ENCODE measurements at regions not wholly inside any gene's neighbourhood (a gene's known extent, or its start where the extent isn't known, plus 50 kb on each side); places are given as distances from the start of the nearest gene placed in this dataset.
"Not testable (repeated sequence)": the region's sequence is repeated elsewhere in the genome, so short reads cannot be mapped to it uniquely, and the experiment has no call there.

- Mint-ChIP-seq H3K4me3 (no peak overlapping the region), H3K36me3 (ENCODE audit: insufficient read depth in 2 of 2) (peaks cover 2% of the 10 kb centered on the region in 2 donors), H3K4me1 (ENCODE audit: low read depth) (no peaks in the 10 kb centered on the region), H3K27me3 (ENCODE audit: low read depth) (no peaks in the 10 kb centered on the region), H3K9me3 (peaks cover 7 to 10% of the 10 kb centered on the region in 2 donors), H3K27ac (no peak overlapping the region)
- ATAC-seq (replicated peaks in 1 of 2) (no peak), DNase-seq (no peak)
Measured at GRCh38 chr3:166818464-166818863, 561.6 kb downstream of the ZBBX start.

GRCh38 chr3:166817269-166817668 is 562.8 kb downstream of the ZBBX start:
- H3K4me1 Mint-ChIP-seq (ENCODE audit: low read depth); H3K4me3 Mint-ChIP-seq; H3K27ac Mint-ChIP-seq; H3K27me3 Mint-ChIP-seq (ENCODE audit: low read depth); ATAC-seq (replicated peaks in 1 of 2); DNase-seq; H3K36me3 Mint-ChIP-seq (ENCODE audit: insufficient read depth in 2 of 2): not testable (repeated sequence)
- peaks cover 8 to 11% of the 10 kb centered on the region in 2 donors for H3K9me3 Mint-ChIP-seq

GRCh38 chr3:166810741-166811445 is 569.2 kb downstream of the ZBBX start:
- DNase-seq (no peak), ATAC-seq (replicated peaks in 1 of 2) (no peak)
- Mint-ChIP-seq H3K4me3 (no peak overlapping the region), H3K27me3 (ENCODE audit: low read depth) (no peaks in the 10 kb centered on the region), H3K36me3 (ENCODE audit: insufficient read depth in 2 of 2) (no peaks in the 10 kb centered on the region), H3K9me3 (peaks cover 9 to 21% of the 10 kb centered on the region in 2 donors), H3K27ac (no peak overlapping the region), H3K4me1 (ENCODE audit: low read depth) (no peaks in the 10 kb centered on the region)

- Mint-ChIP-seq H3K4me1 (ENCODE audit: low read depth) (no peaks in the 10 kb centered on the region), H3K4me3 (no peak overlapping the region), H3K27me3 (ENCODE audit: low read depth) (no peaks in the 10 kb centered on the region), H3K9me3 (peaks cover 4 to 21% of the 10 kb centered on the region in 2 donors), H3K27ac (no peak overlapping the region), H3K36me3 (ENCODE audit: insufficient read depth in 2 of 2) (no peaks in the 10 kb centered on the region)
- ATAC-seq (replicated peaks in 1 of 2) (no peak), DNase-seq (no peak)
Measured at GRCh38 chr3:166809520-166809919, 570.6 kb downstream of the ZBBX start.

GRCh38 chr3:166788936-166789335 is 591.2 kb downstream of the ZBBX start:
- no peaks in the 10 kb centered on the region for H3K4me1 Mint-ChIP-seq (ENCODE audit: low read depth)
- no peak overlapping the region for H3K27ac Mint-ChIP-seq
- DNase-seq, result no peak
- H3K4me3 Mint-ChIP-seq, result no peak overlapping the region
- no peaks in the 10 kb centered on the region for H3K36me3 Mint-ChIP-seq (ENCODE audit: insufficient read depth in 2 of 2)
- peaks cover 9 to 10% of the 10 kb centered on the region in 2 donors for H3K9me3 Mint-ChIP-seq
- ATAC-seq (replicated peaks in 1 of 2), result no peak
- no peaks in the 10 kb centered on the region for H3K27me3 Mint-ChIP-seq (ENCODE audit: low read depth)

GRCh38 chr3:166785876-166786275 is 594.2 kb downstream of the ZBBX start:
- Mint-ChIP-seq H3K4me1 (ENCODE audit: low read depth) (no peaks in the 10 kb centered on the region), H3K27ac (no peak overlapping the region), H3K4me3 (no peak overlapping the region), H3K36me3 (ENCODE audit: insufficient read depth in 2 of 2) (no peaks in the 10 kb centered on the region), H3K27me3 (ENCODE audit: low read depth) (no peaks in the 10 kb centered on the region), H3K9me3 (peaks cover 19 to 23% of the 10 kb centered on the region in 2 donors)
- DNase-seq, result no peak
- ATAC-seq (replicated peaks in 1 of 2), result no peak

- H3K27ac Mint-ChIP-seq, result no peak overlapping the region
- ATAC-seq (replicated peaks in 1 of 2) (no peak), DNase-seq (no peak)
- H3K27me3 Mint-ChIP-seq (ENCODE audit: low read depth), result no peaks in the 10 kb centered on the region
- H3K4me3 Mint-ChIP-seq, result no peak overlapping the region
- H3K9me3 Mint-ChIP-seq, result peaks cover 21 to 28% of the 10 kb centered on the region in 2 donors
- no peaks in the 10 kb centered on the region for H3K4me1 Mint-ChIP-seq (ENCODE audit: low read depth)
- H3K36me3 Mint-ChIP-seq (ENCODE audit: insufficient read depth in 2 of 2), result no peaks in the 10 kb centered on the region
Measured at GRCh38 chr3:166783206-166783605, 596.9 kb downstream of the ZBBX start.

GRCh38 chr3:166764698-166765318 is 615.3 kb downstream of the ZBBX start:
- Mint-ChIP-seq H3K4me3 (no peak overlapping the region), H3K9me3 (peaks cover 14 to 15% of the 10 kb centered on the region in 2 donors), H3K27ac (no peak overlapping the region), H3K4me1 (ENCODE audit: low read depth) (no peaks in the 10 kb centered on the region), H3K36me3 (ENCODE audit: insufficient read depth in 2 of 2) (peaks cover 3% of the 10 kb centered on the region in 2 donors), H3K27me3 (ENCODE audit: low read depth) (no peaks in the 10 kb centered on the region)
- ATAC-seq (replicated peaks in 1 of 2) (no peak), DNase-seq (no peak)

GRCh38 chr3:166759736-166760513 is 620.2 kb downstream of the ZBBX start:
- ATAC-seq (replicated peaks in 1 of 2) (no peak), DNase-seq (no peak)
- Mint-ChIP-seq H3K27ac (no peak overlapping the region), H3K9me3 (peaks cover 8 to 11% of the 10 kb centered on the region in 2 donors), H3K4me3 (no peak overlapping the region), H3K36me3 (ENCODE audit: insufficient read depth in 2 of 2) (peaks cover 1 to 3% of the 10 kb centered on the region in 2 donors), H3K4me1 (ENCODE audit: low read depth) (no peaks in the 10 kb centered on the region), H3K27me3 (ENCODE audit: low read depth) (no peaks in the 10 kb centered on the region)

GRCh38 chr3:166752214-166752613 is 627.9 kb downstream of the ZBBX start:
- peaks cover 0 to 1% of the 10 kb centered on the region in 2 donors for H3K36me3 Mint-ChIP-seq (ENCODE audit: insufficient read depth in 2 of 2)
- ATAC-seq (replicated peaks in 1 of 2) (no peak), DNase-seq (no peak)
- peaks cover 7 to 11% of the 10 kb centered on the region in 2 donors for H3K9me3 Mint-ChIP-seq
- H3K27me3 Mint-ChIP-seq (ENCODE audit: low read depth), result no peaks in the 10 kb centered on the region
- no peak overlapping the region for H3K4me3 Mint-ChIP-seq
- H3K27ac Mint-ChIP-seq, result no peak overlapping the region
- H3K4me1 Mint-ChIP-seq (ENCODE audit: low read depth), result no peaks in the 10 kb centered on the region

- peaks cover 4% of the 10 kb centered on the region in 2 donors for H3K9me3 Mint-ChIP-seq
- DNase-seq, result no peak
- H3K4me1 Mint-ChIP-seq (ENCODE audit: low read depth), result no peaks in the 10 kb centered on the region
- no peak overlapping the region for H3K4me3 Mint-ChIP-seq
- no peak for ATAC-seq (replicated peaks in 1 of 2)
- no peaks in the 10 kb centered on the region for H3K36me3 Mint-ChIP-seq (ENCODE audit: insufficient read depth in 2 of 2)
- H3K27me3 Mint-ChIP-seq (ENCODE audit: low read depth), result no peaks in the 10 kb centered on the region
- no peak overlapping the region for H3K27ac Mint-ChIP-seq
Measured at GRCh38 chr3:166743481-166744134, 636.5 kb downstream of the ZBBX start.

- H3K36me3 Mint-ChIP-seq (ENCODE audit: insufficient read depth in 2 of 2), result no peaks in the 10 kb centered on the region
Measured at GRCh38 chr3:166734734-166735133, 645.4 kb downstream of the ZBBX start.

GRCh38 chr3:166731701-166732100 is 648.4 kb downstream of the ZBBX start:
- Mint-ChIP-seq H3K27me3 (ENCODE audit: low read depth) (no peaks in the 10 kb centered on the region), H3K36me3 (ENCODE audit: insufficient read depth in 2 of 2) (no peaks in the 10 kb centered on the region), H3K4me3 (no peak overlapping the region), H3K9me3 (peaks cover 0 to 11% of the 10 kb centered on the region in 2 donors), H3K4me1 (ENCODE audit: low read depth) (no peaks in the 10 kb centered on the region), H3K27ac (no peak overlapping the region)
- DNase-seq (no peak), ATAC-seq (replicated peaks in 1 of 2) (no peak)

More at GRCh38 chr3:166734734-166735133, 645.4 kb downstream of the ZBBX start:
- Mint-ChIP-seq H3K27ac (no peak overlapping the region), H3K4me3 (no peak overlapping the region), H3K4me1 (ENCODE audit: low read depth) (no peaks in the 10 kb centered on the region), H3K27me3 (ENCODE audit: low read depth) (no peaks in the 10 kb centered on the region), H3K9me3 (peaks cover 3 to 7% of the 10 kb centered on the region in 2 donors)
- no peak for DNase-seq
- ATAC-seq (replicated peaks in 1 of 2), result no peak
